ENCODE measurements at regions not wholly inside any gene's neighbourhood (a gene's known extent, or its start where the extent isn't known, plus 50 kb on each side); places are given as distances from the start of the nearest gene placed in this dataset.

DNA sequence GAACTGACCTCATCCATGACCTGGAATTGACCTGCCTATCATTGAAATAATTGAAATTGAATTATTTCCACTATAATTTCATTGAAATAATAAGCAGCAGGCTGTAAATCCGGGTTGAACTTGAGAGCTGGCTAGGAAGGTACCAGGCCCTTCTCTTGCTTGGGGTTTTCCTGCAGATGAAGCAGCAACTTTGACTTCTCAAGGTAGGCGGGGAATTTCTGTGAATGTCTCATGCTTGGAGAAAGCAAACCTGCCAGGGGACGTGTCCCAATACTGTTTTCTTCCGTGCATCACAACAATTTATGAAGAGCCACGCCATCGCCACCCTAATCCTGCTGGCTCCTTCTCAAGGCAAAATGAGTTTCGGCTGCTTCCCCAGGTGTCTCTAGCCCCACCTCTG lies 97.5 kb upstream of the XYLT1 start:
- H3K27me3 Mint-ChIP-seq, result peaks cover 9 to 29% of the 10 kb centered on the region in 2 donors
- POLR2A ChIA-PET, result no interaction called here
- Histone ChIP-seq H3K27me3 (ENCODE audit: insufficient read depth, low read length, poor library complexity, severe bottlenecking) (no peaks in the 10 kb centered on the region), H3K4me3 (ENCODE audit: low read length) (no peak overlapping the region), H3K36me3 (ENCODE audit: insufficient read depth, low read length) (no peaks in the 10 kb centered on the region), H3K4me1 (ENCODE audit: insufficient read depth, low read length) (no peaks in the 10 kb centered on the region), H3K9me3 (ENCODE audit: low read length) (no peaks in the 10 kb centered on the region), H3K27ac (ENCODE audit: low read depth, low read length) (no peak overlapping the region)
- no peak overlapping the region for H3K4me3 Mint-ChIP-seq
- H3K9me3 Mint-ChIP-seq, result no peaks in the 10 kb centered on the region
- CTCF ChIA-PET, result no interaction called here
- no peak for DNase-seq
- no peaks in the 10 kb centered on the region for H3K4me1 Mint-ChIP-seq
- H3K36me3 Mint-ChIP-seq, result no peaks in the 10 kb centered on the region
- H3K27ac Mint-ChIP-seq, result no peak overlapping the region

DNA sequence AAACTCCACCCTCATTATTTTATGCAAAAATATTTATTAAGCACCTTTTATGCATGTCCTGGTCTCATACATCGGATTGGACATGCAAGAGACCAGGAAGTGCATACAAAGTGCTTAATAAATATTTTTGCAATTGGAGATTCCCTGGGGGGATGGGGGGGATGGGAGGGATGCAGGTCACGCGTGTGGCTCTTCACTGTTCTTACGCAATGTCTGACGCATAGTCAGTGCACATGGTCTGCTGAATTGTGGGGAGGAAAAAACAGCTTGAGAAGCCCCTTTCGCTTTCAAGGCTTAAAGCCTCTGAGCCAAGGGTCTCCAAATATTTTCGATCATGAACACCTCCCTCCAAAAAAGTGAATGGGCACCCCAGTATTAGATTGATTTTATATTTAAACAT lies 96.7 kb upstream of the XYLT1 start:
- Histone ChIP-seq H3K4me1 (ENCODE audit: insufficient read depth, low read length) (no peaks in the 10 kb centered on the region), H3K27ac (ENCODE audit: low read depth, low read length) (no peak overlapping the region), H3K9me3 (ENCODE audit: low read length) (no peaks in the 10 kb centered on the region), H3K36me3 (ENCODE audit: insufficient read depth, low read length) (no peaks in the 10 kb centered on the region), H3K4me3 (ENCODE audit: low read length) (no peak overlapping the region), H3K27me3 (ENCODE audit: insufficient read depth, low read length, poor library complexity, severe bottlenecking) (no peaks in the 10 kb centered on the region)
- H3K4me1 Mint-ChIP-seq, result no peaks in the 10 kb centered on the region
- H3K27ac Mint-ChIP-seq, result peak overlapping the region in 1 of 8 donors; percentile 79
- CTCF ChIA-PET, result no interaction called here
- peaks cover 8 to 37% of the 10 kb centered on the region in 2 donors for H3K27me3 Mint-ChIP-seq
- POLR2A ChIA-PET, result no interaction called here
- H3K9me3 Mint-ChIP-seq, result no peaks in the 10 kb centered on the region
- H3K36me3 Mint-ChIP-seq, result no peaks in the 10 kb centered on the region
- no peak for DNase-seq
- H3K4me3 Mint-ChIP-seq, result no peak overlapping the region

GRCh38 chr16:17566656-17567450 lies 96.1 kb upstream of the XYLT1 start:
- no peaks in the 10 kb centered on the region for H3K4me1 ChIP-seq (ENCODE audit: insufficient read depth, low read length)
- POLR2A ChIA-PET, result no interaction called here
- H3K36me3 Mint-ChIP-seq, result no peaks in the 10 kb centered on the region

GRCh38 chr16:17566075-17566474 lies 95.3 kb upstream of the XYLT1 start:
- Mint-ChIP-seq H3K4me1 (no peaks in the 10 kb centered on the region), H3K27me3 (peaks cover 13 to 40% of the 10 kb centered on the region in 2 donors), H3K4me3 (no peak overlapping the region), H3K9me3 (no peaks in the 10 kb centered on the region), H3K36me3 (no peaks in the 10 kb centered on the region), H3K27ac (no peak overlapping the region)
- no peaks in the 10 kb centered on the region for H3K36me3 ChIP-seq (ENCODE audit: insufficient read depth, low read length)
- no peaks in the 10 kb centered on the region for H3K4me1 ChIP-seq (ENCODE audit: insufficient read depth, low read length)
- CTCF ChIA-PET, result interaction anchor here (1.9 kb wide), 1 partner anchor 14 kb away, joined by 5 read pairs; no protein-coding TSS in a partner anchor
- no peak overlapping the region for H3K27ac ChIP-seq (ENCODE audit: low read depth, low read length)
- no peaks in the 10 kb centered on the region for H3K9me3 ChIP-seq (ENCODE audit: low read length)
- no peak for DNase-seq
- no peak overlapping the region for H3K4me3 ChIP-seq (ENCODE audit: low read length)
- H3K27me3 ChIP-seq (ENCODE audit: insufficient read depth, low read length, poor library complexity, severe bottlenecking), result no peaks in the 10 kb centered on the region
- POLR2A ChIA-PET, result no interaction called here

More at GRCh38 chr16:17566656-17567450, 96.1 kb upstream of the XYLT1 start:
- H3K27me3 ChIP-seq (ENCODE audit: insufficient read depth, low read length, poor library complexity, severe bottlenecking), result no peaks in the 10 kb centered on the region
- CTCF ChIA-PET, result no interaction called here
- Mint-ChIP-seq H3K4me1 (no peaks in the 10 kb centered on the region), H3K9me3 (no peaks in the 10 kb centered on the region), H3K27me3 (peaks cover 10 to 37% of the 10 kb centered on the region in 2 donors), H3K4me3 (no peak overlapping the region), H3K27ac (peak overlapping the region in 1 of 8 donors; percentile 79)
- H3K36me3 ChIP-seq (ENCODE audit: insufficient read depth, low read length), result no peaks in the 10 kb centered on the region
- H3K4me3 ChIP-seq (ENCODE audit: low read length), result no peak overlapping the region
- DNase-seq, result no peak
- H3K27ac ChIP-seq (ENCODE audit: low read depth, low read length), result no peak overlapping the region
- H3K9me3 ChIP-seq (ENCODE audit: low read length), result no peaks in the 10 kb centered on the region

DNA sequence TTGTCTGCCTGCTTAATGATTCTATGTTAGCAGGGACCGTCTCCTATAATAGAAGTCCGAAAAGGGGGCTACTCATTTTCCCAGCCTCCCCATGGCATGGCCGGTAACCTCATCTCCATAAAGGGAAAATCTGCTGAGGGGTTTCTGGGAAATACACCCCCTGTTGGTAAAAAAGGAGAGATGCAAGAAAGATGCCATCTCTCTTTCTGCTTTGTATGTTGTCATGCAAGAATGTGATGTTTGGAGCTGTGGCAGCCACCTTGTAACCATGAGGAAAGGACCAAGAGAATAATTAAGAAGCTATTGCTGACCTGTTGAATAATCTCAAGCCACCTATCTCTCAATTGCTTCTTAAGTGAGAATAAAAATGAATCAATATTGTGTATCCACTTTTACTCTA lies 94.8 kb upstream of the XYLT1 start:
- H3K4me1 Mint-ChIP-seq, result no peaks in the 10 kb centered on the region
- no peak overlapping the region for H3K27ac Mint-ChIP-seq
- H3K4me1 ChIP-seq (ENCODE audit: insufficient read depth, low read length), result no peaks in the 10 kb centered on the region
- no peaks in the 10 kb centered on the region for H3K9me3 Mint-ChIP-seq
- H3K27ac ChIP-seq (ENCODE audit: low read depth, low read length), result no peak overlapping the region
- no peaks in the 10 kb centered on the region for H3K9me3 ChIP-seq (ENCODE audit: low read length)
- peaks cover 13 to 40% of the 10 kb centered on the region in 2 donors for H3K27me3 Mint-ChIP-seq
- DNase-seq, result no peak
- POLR2A ChIA-PET, result no interaction called here
- CTCF ChIA-PET, result interaction anchor here (1.9 kb wide), 1 partner anchor 15 kb away, joined by 5 read pairs; no protein-coding TSS in a partner anchor
- H3K4me3 Mint-ChIP-seq, result no peak overlapping the region
- H3K27me3 ChIP-seq (ENCODE audit: insufficient read depth, low read length, poor library complexity, severe bottlenecking), result no peaks in the 10 kb centered on the region
- no peak overlapping the region for H3K4me3 ChIP-seq (ENCODE audit: low read length)
- no peaks in the 10 kb centered on the region for H3K36me3 ChIP-seq (ENCODE audit: insufficient read depth, low read length)
- H3K36me3 Mint-ChIP-seq, result no peaks in the 10 kb centered on the region

DNA sequence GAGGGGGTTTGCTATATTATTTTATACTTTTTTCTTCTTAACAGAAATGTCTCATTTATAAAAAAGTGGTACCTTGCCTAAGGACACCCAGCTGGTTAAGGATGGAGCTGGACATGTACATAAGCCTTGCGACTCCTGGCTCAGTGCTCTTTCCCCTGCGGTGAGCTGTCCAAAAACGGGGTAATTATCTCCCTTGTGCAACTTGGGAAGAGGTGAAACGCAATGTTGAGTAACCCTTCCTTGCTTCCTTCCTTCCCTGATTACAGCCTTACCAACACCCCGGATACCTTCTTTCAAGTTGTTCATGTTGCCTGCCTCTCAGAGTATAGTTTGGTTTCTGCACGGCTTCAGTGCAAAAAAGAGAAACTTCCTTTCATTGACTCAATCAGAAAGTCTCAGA lies 94.1 kb upstream of the XYLT1 start:
- Mint-ChIP-seq H3K9me3 (no peaks in the 10 kb centered on the region), H3K4me3 (no peak overlapping the region), H3K27ac (no peak overlapping the region), H3K4me1 (no peaks in the 10 kb centered on the region), H3K36me3 (no peaks in the 10 kb centered on the region), H3K27me3 (peaks cover 13 to 37% of the 10 kb centered on the region in 2 donors)
- no peak overlapping the region for H3K4me3 ChIP-seq (ENCODE audit: low read length)
- H3K4me1 ChIP-seq (ENCODE audit: insufficient read depth, low read length), result no peaks in the 10 kb centered on the region
- no peak overlapping the region for H3K27ac ChIP-seq (ENCODE audit: low read depth, low read length)
- POLR2A ChIA-PET, result no interaction called here
- H3K36me3 ChIP-seq (ENCODE audit: insufficient read depth, low read length), result no peaks in the 10 kb centered on the region
- no peaks in the 10 kb centered on the region for H3K27me3 ChIP-seq (ENCODE audit: insufficient read depth, low read length, poor library complexity, severe bottlenecking)
- CTCF ChIA-PET, result interaction anchor here (1.9 kb wide), 1 partner anchor 15 kb away, joined by 5 read pairs; no protein-coding TSS in a partner anchor
- H3K9me3 ChIP-seq (ENCODE audit: low read length), result no peaks in the 10 kb centered on the region
- DNase-seq, result no peak

- Histone ChIP-seq H3K9me3 (ENCODE audit: low read length) (no peaks in the 10 kb centered on the region), H3K27me3 (ENCODE audit: insufficient read depth, low read length, poor library complexity, severe bottlenecking) (no peaks in the 10 kb centered on the region), H3K27ac (ENCODE audit: low read depth, low read length) (no peak overlapping the region), H3K36me3 (ENCODE audit: insufficient read depth, low read length) (no peaks in the 10 kb centered on the region), H3K4me1 (ENCODE audit: insufficient read depth, low read length) (no peaks in the 10 kb centered on the region), H3K4me3 (ENCODE audit: low read length) (no peak overlapping the region)
- Mint-ChIP-seq H3K27ac (no peak overlapping the region), H3K4me1 (no peaks in the 10 kb centered on the region), H3K9me3 (no peaks in the 10 kb centered on the region), H3K4me3 (no peak overlapping the region), H3K27me3 (peaks cover 15 to 40% of the 10 kb centered on the region in 2 donors), H3K36me3 (no peaks in the 10 kb centered on the region)
- ChIA-PET POLR2A (no interaction called here), CTCF (no interaction called here)
- DNase-seq, result no peak
Measured at GRCh38 chr16:17563323-17564091, 92.7 kb upstream of the XYLT1 start.

DNA sequence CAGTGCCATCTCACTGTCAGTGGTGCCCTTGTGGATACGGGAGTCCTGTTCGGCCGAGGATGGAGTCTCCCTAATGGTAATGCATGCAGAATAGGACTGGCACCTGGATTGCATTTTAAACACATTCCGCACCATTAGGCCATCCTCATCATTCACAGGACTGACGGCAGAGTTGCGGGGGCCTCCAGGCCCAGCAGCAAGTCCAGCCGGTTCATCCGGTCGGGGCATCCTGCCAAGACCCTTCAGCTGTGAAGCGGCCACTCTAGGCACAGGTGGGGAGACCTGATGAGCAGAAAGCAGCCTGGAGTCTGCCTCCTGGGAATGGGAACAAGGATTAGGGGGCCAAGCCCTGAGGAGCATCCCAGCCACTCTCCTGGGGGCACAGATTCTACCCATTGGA lies 90.3 kb upstream of the XYLT1 start:
- Mint-ChIP-seq H3K4me3 (no peak overlapping the region), H3K4me1 (no peaks in the 10 kb centered on the region), H3K27ac (no peak overlapping the region), H3K9me3 (no peaks in the 10 kb centered on the region), H3K36me3 (no peaks in the 10 kb centered on the region), H3K27me3 (peaks cover 11 to 41% of the 10 kb centered on the region in 2 donors)
- DNase-seq, result no peak
- H3K27ac ChIP-seq (ENCODE audit: low read depth, low read length), result no peak overlapping the region
- no peaks in the 10 kb centered on the region for H3K36me3 ChIP-seq (ENCODE audit: insufficient read depth, low read length)
- no peaks in the 10 kb centered on the region for H3K9me3 ChIP-seq (ENCODE audit: low read length)
- H3K4me1 ChIP-seq (ENCODE audit: insufficient read depth, low read length), result no peaks in the 10 kb centered on the region
- H3K27me3 ChIP-seq (ENCODE audit: insufficient read depth, low read length, poor library complexity, severe bottlenecking), result no peaks in the 10 kb centered on the region
- ChIA-PET CTCF (no interaction called here), POLR2A (no interaction called here)
- no peak overlapping the region for H3K4me3 ChIP-seq (ENCODE audit: low read length)
